GM21576 (cell line): ENCODE measurements at regions not wholly inside any gene's neighbourhood (a gene's known extent, or its start where the extent isn't known, plus 50 kb on each side); places are given as distances from the start of the nearest gene placed in this dataset.
"Not testable (repeated sequence)": the region's sequence is repeated elsewhere in the genome, so short reads cannot be mapped to it uniquely, and the experiment has no call there.

Source experiments
- ATAC-seq: cut with Tn5 transposase; IDR thresholded peaks from one replicate; pipeline ENCODE4 v1.9.1; 2021; ENCODE audit warnings: mild to moderate bottlenecking, moderate library complexity; ENCODE audit not compliant: unreplicated experiment

DNA sequence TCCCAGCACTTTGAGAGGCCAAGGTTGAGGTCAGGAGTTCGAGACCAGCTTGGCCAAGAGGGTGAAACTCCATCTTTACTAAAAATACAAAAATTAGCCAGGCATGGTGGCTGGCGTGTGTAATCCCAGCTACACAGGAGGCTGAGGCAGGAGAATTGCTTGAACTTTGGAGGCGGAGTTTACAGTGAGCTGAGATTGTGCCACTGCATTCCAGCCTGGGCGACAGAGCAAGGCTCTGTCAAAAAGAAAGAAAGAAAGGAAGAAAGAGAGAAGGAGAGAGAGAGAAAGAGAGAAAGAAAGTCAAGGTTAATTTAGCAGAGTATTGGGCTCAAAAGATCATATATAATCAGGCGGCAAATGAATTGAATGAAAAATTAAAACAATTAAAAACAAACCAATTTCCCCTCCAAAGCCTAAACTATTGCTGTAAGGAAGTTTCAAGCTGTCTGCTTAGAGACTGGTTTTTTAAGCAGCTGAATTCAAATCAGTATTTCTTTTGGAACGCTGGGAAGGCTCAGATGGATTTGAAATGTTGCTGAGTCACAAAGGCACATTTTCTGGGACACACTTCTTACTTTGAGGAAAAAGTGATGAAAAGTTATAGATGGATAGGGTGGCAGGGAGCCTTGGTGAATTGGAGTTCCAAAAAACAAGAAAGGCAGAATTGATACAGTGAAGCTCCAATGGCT, 81.3 kb upstream of the BHLHE40 start:
- ATAC-seq: no peak

DNA sequence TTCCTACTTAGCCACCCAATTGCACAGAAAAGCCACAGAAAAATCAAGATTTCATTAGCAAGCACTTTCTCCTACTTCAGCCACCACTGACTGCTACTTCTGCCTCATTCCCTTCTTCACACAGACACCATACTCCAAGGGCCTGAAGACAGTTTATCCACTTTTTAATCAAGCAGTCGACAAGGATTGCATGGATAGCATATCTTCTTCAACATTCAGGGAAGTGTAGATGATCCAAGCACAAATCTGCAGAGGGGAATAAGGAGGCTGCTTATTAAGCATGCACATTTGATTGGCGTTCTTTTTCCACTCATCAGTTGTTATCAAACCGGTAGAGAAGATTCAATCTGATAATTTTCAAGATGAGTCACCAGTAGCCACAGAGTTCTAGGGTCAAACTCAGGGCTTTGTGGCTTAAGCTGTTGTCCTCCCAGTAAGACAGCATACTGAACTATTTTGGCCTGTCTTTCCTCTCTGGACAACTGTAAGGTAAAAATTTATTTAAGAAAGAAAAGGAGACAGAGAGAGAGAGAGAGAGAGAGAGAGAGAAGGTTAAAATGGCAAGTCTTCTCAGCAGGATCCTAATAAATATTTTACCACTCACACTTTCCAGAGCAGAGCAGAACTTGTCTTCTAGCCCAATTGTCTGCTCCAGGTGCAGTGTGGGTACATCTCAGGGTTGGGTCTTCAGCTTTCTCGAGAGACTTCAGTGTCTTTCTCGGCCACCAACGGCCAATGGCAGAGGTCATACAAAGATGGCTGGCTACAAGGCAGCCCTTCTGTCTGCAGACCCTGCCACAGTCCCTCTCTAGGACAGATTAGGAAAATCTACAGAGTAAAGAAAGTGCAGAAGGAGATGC, 80.6 kb upstream of the BHLHE40 start:
- ATAC-seq: peak; percentile 97

DNA sequence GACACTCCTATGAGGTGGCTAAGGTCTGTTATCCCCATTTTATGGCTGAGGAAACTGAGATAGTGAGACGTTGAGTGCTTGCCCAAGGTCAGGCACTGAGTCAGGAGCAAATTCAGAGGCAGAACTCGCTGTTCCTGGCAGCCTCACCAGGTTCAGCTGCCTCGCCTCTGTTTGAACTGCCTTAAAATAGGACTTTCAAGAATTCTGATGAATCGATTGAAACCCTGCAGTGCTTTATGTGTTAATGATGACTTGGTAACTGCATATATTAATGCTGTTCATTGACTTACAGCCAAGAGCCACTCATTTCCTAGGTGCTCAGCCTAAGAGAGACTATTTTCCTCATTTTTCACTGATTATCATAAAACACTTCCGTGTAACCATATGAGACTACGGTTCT, 79.5 kb upstream of the BHLHE40 start:
- ATAC-seq: no peak

DNA sequence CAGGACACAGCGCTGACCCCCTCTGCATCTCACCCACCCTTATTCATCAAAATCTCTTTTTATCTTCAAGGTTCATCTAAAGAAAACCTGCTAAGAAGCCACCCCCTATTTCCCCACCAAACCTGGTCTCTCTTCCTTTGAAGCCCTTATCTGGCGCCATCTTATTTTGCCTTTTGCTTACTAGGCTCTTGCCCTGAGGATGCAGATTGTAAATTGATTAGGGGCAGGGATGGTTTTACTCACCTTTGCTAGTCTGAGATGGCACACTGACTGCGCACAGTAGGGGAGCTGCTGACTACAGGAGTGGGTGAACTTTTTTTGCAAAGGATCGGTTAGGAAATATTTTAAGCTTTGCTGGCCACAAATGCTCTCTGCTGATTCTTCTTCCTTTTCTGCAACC, 78.9 kb upstream of the BHLHE40 start:
- no peak for ATAC-seq

DNA sequence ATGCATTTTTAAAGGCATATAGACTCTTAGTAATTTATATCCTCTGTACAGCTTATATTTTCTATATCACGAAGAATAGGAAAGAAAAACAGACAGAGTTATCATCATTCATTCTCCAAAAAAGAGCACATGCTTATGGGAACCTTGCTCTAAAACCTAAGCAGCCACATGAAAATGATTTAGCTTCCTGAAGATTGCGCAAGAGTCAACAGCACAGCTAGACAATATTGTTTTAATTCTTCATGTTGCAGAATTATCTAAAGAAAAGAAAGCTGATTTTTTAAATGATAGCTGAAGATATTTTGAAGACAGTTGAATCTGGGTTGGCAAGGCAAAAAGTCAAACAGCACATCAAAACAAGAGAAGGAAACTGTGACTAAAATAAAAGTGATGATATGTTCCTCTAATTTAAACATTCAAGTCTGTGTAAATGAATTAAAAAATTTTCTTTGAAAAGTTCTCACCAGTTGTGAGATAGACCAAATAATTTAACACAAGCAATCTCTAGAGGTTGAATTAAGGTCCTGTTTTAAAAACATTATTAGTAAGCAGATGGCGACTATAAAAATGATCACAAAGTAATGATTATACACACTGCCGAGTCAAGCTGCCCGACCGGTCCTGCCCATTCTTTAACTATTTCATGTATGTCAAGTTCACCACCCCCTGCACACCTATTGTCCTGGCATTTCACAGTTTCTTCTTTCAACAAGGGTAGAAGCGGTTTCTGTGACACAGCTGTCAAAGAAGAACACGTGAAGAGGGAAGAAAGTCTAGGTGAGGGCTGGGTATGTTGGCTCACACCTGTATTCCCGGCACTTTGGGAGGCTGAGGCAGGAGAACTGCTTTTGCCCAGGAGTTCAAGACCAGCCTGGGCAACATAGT, 74.2 kb upstream of the BHLHE40 start:
- no peak for ATAC-seq

DNA sequence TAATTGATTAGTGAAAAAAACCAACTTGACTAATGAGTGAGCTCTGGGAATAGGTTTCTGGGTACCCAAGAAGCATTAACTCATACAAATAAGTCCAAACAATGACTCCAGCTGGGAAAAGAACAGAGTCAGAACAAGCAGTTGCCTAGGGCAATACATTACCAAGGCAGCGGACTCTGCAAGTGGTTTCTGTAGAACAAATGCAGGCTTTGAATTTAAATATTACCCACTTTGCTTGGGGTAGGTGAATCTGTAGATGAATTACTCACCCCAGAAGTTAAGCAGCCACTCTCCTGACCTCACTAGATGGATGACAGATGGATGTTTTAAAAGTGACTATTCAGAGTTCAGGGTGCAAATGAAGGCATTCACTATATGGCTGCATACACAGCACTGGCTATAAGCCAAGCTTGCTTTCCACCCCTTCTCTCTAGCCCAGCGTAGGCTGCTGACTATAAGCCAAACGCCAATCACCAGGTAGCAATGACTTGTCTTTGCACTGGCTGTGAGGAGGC, 73.1 kb upstream of the BHLHE40 start:
- ATAC-seq: no peak

DNA sequence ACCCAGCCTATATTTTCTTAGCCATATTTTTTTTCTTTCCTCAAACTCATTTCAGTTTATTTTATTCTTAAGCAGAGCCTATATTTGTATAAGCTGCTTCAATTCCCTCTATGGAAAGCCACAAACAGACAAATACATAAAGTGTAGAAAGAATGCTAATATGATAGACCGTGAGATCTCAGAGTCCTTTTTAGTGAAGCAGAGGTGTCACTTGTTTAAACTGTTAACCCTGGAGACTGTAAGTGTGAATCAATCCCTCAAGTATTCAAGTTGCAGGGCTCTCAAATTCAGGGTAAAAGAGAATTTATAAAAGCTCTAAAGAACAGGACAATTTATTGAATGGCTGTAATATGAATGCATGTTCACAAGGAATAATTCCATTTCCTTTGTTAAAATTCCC, 72.2 kb upstream of the BHLHE40 start:
- ATAC-seq: no peak

DNA sequence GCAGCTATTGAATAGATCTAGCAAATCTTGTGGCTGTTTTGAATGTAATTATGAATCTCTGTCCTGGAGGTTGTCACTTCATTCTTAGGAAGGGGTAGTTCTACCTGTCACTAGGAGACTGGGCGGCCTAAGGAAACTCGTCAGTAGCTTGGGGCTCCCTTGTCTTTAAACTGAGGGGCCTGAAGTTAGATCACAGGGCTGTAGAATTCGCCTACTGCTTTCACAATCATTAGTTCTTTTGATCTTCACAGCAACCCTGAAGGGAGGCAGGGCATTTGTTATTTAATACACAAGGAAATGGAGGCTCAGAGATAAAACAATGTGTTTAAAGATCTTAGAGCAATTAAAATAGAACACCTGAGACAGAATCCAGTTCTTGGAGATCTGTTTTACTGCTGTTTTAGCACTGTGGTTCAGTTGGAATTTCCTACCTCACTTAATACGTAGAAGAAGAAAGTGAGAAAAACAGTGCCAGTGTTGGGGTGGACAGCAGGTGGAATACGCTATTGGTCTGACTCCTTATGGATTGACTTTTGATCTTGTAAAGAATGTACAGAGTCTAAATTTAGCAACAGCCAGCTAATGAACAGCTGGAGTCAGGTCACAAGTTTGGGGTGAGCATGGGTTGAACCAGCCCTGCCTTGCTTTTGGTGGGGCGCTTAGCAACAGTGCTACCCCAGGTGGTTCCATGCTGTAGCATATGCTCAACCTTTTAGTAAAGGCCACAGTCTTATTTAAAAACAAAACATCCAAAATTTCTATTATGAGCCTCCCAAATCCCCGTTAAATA, 71.4 kb upstream of the BHLHE40 start:
- no peak for ATAC-seq

DNA sequence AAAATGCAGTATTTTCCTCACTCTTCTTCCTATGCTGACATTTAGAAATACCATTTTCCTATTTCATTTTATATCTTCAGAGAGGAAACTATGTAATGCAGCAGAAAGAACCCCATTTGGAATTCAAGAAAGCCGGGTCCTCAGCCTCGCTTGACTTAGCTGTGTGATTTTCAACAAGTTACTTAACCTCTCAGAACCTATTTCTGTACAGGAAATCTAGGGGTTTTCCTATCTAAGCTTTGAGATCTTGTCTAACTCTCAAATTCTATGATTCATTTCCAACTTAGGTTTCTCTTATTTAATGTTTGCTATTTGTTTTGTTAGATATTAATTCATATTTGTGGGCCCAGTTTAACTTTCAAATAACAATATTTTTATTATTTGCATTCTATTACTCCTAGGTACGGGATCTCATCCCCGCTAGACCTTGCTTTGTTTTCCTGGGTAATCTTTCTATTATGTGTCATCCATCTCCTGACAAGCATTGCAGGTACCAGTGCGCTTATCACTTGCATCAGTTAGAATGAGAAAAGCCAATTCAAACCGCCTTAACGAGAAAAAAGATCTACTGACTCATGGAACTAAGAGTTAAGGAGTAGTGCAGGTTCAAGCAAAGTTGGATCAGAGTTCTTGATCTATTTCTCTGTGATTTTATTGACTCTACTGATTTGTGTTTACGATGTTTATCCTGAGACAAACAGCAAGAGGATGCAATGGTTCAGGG, 70.6 kb upstream of the BHLHE40 start:
- no peak for ATAC-seq

DNA sequence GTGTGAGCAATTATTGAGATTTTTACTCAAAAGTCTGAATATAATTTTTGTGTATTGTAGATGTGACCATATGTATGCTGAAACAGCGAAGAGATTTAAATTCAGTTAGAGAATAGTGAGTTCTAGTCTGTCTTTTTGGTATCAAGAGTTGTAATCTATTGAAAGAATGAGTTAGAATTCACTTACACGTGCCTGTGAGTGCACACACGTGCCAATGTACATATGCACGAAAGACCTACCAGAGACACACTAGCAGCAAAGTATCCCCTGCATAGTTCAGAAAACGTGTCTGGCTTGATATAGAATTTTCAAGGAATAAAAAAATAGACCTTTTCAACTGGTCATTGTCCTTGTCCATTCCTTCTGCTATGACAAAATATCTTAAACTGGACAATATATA, 64.8 kb upstream of the BHLHE40 start:
- ATAC-seq: no peak

DNA sequence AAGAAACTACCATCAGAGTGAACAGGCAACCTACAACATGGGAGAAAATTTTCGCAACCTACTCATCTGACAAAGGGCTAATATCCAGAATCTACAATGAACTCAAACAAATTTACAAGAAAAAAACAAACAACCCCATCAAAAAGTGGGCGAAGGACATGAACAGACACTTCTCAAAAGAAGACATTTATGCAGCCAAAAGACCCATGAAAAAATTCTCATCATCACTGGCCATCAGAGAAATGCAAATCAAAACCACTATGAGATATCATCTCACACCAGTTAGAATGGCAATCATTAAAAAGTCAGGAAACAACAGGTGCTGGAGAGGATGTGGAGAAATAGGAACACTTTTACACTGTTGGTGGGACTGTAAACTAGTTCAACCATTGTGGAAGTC, 57.6 kb upstream of the BHLHE40 start:
- not testable (repeated sequence) for ATAC-seq

DNA sequence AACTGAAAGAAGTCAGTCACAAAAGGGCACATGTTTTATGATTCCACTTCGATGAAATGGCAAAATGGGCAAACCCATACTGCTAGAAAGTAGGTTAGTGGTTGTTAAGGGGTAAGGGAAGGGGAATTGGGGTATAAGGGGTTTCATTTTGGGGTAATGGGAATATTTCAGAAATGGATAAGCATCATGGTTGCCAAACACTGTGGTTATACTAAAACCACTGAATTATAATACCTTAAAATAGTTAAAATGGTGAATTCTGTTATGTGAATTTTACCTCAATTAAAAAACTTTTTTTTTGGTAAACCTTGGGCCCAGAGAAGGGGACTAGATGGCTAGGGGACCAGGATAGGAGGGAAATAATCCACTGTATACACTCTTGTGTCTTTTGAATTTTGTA, 52.3 kb upstream of the BHLHE40 start:
- no peak for ATAC-seq

DNA sequence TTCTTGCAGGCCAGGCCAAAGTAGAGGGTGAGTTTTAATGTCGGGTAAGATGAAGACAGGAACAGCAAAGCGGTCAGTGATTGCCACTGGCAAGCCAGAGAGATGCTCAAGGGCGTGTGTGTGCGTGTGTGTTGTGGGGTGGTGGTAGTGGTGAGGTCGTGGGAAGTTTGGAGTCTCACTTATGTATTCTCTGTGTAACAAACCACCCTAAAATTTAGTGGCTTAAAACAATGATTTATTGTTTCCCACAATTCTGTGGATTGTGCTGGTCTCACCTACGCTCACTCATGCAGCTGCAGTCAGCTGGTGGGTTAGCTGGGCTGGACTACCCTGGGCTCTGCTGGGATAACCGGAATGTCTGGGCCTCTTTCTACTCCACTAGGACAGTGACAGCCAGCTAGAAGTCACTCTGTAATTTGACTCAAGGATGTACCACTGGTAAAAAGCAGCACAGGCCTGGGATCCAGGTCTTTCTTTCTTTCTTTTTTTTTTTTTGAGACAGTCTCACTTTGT, 50.9 kb upstream of the BHLHE40 start:
- no peak for ATAC-seq
